GM12892 (cell line): ENCODE measurements at regions not wholly inside any gene's neighbourhood (a gene's known extent, or its start where the extent isn't known, plus 50 kb on each side); places are given as distances from the start of the nearest gene placed in this dataset.
"Not testable (repeated sequence)": the region's sequence is repeated elsewhere in the genome, so short reads cannot be mapped to it uniquely, and the experiment has no call there.

ENCODE experiments used
- DNase-seq: peaks from one replicate; pipeline ENCODE4 v3.0.0; 2011; ENCODE audit not compliant: insufficient read length
- FAIRE-seq: peaks from 2 replicates; lab custom pipeline; 2011; peaks lifted over from hg19 to GRCh38; lab: Jason Lieb, UNC
- POLR2A ChIP-seq: IDR thresholded peaks from 2 replicates; pipeline ENCODE4 v1.6.1; 2011; ENCODE audit warnings: low read depth, low read length, control low read depth
- POLR2AphosphoS5 ChIP-seq: IDR thresholded peaks from 2 replicates; pipeline ENCODE4 v1.6.1; 2011; ENCODE audit warnings: low read depth, low read length, control low read depth
- TAF1 ChIP-seq: IDR thresholded peaks from 2 replicates; pipeline ENCODE4 v1.6.1; 2011; ENCODE audit warnings: low read depth, mild to moderate bottlenecking, control low read depth, low read length, borderline replicate concordance

- no peak for FAIRE-seq
- no peak for DNase-seq
- TF ChIP-seq POLR2AphosphoS5, result no peak
- no peak for TF ChIP-seq TAF1
Observed at GRCh38 chr1:239985044-239985443, 106.6 kb upstream of the FMN2 start.

DNA sequence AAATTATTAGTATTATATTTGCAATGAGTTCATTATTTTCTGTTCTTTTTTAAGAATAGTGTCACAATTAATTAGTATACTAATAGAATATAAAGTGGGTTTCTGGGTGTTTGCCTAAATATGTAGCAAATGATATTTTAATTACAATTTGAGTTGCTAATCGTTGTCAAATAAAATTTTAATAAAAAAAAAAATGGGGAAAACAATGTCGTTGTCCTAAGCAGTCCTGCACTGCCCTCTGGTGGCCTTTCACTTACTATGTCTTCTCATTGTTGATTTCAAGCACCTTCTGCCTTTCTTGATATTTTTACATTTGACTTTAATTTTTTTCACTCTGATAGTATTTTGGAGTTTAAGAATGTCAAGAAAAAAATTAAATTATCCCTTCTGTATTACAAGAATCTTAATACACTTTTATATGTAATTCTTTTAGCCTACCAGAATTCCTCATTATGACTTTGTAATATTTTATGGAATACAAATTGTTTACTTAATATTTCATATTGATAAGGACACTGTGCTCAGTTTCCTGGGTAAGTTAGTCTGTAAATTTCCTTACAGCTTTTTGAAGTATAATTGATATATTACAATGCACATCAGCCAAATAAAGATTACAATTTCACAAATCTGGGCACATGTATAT, 104.5 kb upstream of the FMN2 start:
- no peak for DNase-seq
- no peak for FAIRE-seq
- TF ChIP-seq POLR2AphosphoS5, result no peak
- no peak for TF ChIP-seq POLR2A
- TF ChIP-seq TAF1, result no peak

GRCh38 chr1:239989990-239990389, 101.7 kb upstream of the FMN2 start:
- no peak for TF ChIP-seq POLR2A
- DNase-seq (no peak), FAIRE-seq (no peak)

DNA sequence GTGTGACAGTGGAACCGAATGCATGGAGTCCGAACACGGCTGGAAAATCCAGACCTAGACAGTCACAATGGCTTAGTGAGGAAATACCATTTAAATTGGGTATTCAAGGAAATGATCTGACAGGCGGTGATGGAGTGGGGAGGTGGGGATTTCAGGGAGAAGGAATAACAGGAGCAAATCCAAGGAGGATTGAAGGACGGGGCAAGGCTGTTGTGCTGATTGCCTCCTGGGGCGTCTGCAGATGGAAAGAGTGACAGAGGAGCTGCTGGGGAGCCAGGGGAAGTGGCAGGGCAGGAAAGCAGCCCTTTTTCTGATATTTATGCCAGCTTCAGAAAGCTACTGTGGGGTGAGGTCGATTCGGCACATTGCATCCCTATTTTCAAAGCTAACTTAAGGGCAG, 99.1 kb upstream of the FMN2 start:
- FAIRE-seq, result not testable (repeated sequence)

DNA sequence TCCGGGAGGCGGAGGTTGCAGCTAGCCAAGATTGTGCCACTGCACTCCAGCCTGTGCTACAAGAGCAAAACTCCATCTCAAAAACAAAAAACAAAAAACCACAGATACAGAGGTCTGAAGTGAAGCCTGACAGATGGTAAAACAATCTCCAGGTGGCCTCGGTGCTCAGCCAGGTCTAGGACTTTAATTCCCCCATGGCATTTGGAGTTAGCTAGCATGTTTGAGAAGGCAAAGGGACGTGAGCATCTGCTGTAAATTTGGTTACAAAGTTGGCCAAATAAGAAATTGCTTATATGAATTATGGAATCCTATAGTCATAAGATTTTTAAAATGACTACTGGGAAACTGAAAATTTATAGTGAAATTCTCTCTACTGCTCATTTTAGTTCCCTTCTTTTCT, 98.3 kb upstream of the FMN2 start:
- FAIRE-seq, result no peak
- DNase-seq, result no peak

More for the DNA sequence above, 99.1 kb upstream of the FMN2 start:
- DNase-seq, result not testable (repeated sequence)

DNA sequence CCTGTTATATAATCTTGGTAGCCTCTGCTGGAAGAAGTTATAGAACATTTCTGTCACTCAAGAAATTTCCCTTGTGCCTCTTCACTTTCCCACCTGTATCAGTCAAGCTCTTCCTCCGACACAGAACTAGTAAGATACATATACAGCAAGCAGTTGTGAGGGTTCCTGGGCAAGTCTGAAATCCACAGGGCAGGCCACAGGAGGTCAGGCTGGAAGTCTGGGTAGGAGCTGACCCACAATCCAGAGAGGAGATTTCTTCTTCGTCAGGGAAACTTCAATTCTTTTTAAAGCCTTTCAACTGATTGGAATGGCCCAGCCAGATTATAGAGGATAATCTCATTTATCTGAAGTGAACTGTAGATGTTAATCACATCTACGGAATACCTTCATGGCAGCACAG, 96.4 kb upstream of the FMN2 start:
- TF ChIP-seq POLR2A (no peak), POLR2AphosphoS5 (no peak), TAF1 (no peak)
- FAIRE-seq (no peak), DNase-seq (no peak)

More for the DNA sequence above, 98.3 kb upstream of the FMN2 start:
- TF ChIP-seq TAF1 (no peak), POLR2A (no peak), POLR2AphosphoS5 (no peak)

- no peak for TF ChIP-seq TAF1
- TF ChIP-seq POLR2AphosphoS5, result no peak
- no peak for TF ChIP-seq POLR2A
- no peak for FAIRE-seq
- DNase-seq, result no peak
Observed at GRCh38 chr1:239997160-239997514, 94.5 kb upstream of the FMN2 start.

DNA sequence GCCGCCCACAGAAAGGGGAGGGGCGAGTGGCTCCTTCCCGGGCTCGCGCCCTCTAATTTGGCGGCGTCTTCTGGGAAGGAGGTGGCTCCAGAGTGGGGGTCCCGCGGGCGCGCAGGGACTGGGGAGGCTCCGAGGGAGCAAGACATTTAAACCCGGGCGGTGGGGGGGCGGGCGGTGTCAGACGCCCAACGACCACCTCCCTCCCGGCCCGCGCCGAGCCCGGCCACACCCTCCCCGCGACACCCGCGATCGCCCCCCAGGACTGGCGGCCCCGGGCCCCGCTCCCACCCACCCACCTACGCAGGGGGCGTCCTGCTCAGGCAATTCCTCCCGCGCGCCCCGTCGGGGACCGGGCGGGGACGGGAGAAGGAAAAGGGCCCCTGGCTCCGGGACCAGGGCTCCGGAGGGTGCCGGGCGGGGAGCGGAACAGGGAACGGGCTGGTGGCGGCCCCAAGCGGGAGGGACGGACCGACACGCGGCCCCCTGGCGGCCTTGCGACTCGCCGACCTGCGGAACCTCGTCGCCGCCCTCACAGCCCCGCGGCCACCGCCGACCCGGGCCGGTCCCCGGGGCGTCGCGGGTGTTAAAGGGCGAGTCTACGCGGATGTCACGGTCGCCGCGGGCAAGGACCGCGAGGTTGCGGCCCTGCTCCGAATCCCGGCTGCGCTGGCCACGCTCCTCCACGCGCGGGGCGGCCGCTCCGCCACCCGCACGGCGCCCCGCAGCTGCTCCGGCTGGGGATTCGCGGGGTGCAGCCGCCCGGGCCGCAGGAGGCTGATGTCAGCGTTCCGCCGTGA, 94.0 kb upstream of the FMN2 start:
- DNase-seq (no peak), FAIRE-seq (no peak)
- TF ChIP-seq POLR2A, result no peak
- TF ChIP-seq POLR2AphosphoS5, result no peak
- no peak for TF ChIP-seq TAF1

DNA sequence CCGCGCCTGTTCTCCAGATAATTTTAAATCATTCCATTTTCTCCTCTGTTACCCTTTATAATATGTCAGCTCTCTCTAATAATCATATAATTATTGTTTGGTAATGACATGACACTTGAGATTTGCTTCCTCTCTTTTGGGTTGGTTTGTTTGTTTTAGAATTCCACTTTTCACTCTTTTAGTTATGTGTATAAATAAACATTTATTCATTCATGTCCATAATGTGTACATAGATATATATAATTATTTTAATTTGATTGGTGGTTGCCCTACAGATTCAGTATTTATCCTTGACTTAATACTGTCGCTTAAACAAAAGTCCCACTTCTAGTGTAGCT, 93.4 kb upstream of the FMN2 start:
- TF ChIP-seq POLR2AphosphoS5 (no peak), POLR2A (no peak), TAF1 (no peak)
- FAIRE-seq (no peak), DNase-seq (no peak)

DNA sequence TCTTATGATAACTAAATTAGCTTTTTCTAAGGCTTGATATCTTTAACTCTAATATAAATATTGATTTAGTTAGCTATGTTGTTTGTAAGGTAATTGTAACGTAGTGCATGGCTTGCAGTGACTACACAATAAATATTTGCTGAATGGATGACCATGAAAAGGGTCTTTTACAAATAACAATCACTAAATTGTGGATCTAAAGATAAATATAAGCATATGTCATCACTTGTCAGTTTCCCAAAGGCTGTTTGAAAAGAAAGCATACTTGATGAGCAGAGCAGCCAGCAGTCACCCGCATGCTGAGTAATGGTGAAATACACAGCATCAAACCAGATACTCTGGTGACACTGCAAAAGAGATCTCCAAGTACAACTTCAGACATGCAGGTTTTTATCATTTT, 92.5 kb upstream of the FMN2 start:
- FAIRE-seq (no peak), DNase-seq (no peak)
- no peak for TF ChIP-seq POLR2AphosphoS5
- TF ChIP-seq TAF1, result no peak
- no peak for TF ChIP-seq POLR2A

- FAIRE-seq (no peak), DNase-seq (no peak)
- TF ChIP-seq POLR2A (no peak), TAF1 (no peak), POLR2AphosphoS5 (no peak)
Observed at GRCh38 chr1:240000634-240001033, 91.0 kb upstream of the FMN2 start.

GRCh38 chr1:240001177-240001740, 90.4 kb upstream of the FMN2 start:
- no peak for FAIRE-seq
- TF ChIP-seq POLR2A (no peak), POLR2AphosphoS5 (no peak), TAF1 (no peak)
- no peak for DNase-seq
